GM21786 (cell line): ENCODE measurements at regions not wholly inside any gene's neighbourhood (a gene's known extent, or its start where the extent isn't known, plus 50 kb on each side); places are given as distances from the start of the nearest gene placed in this dataset.

Experiments
- ATAC-seq: cut with Tn5 transposase; IDR thresholded peaks from one replicate; pipeline ENCODE4 v1.9.1; 2021; ENCODE audit not compliant: unreplicated experiment

GRCh38 chr1:234990328-234990675 is 138.3 kb downstream of the TOMM20 start:
- ATAC-seq = no peak

- ATAC-seq = no peak
These were observed 138.9 kb downstream of the TOMM20 start for GRCh38 chr1:234989479-234990327.

GRCh38 chr1:234989019-234989418 is 139.6 kb downstream of the TOMM20 start:
- ATAC-seq = no peak

- no peak for ATAC-seq
These were observed 140.1 kb downstream of the TOMM20 start for GRCh38 chr1:234988536-234988935.

GRCh38 chr1:234988155-234988517 is 140.5 kb downstream of the TOMM20 start:
- ATAC-seq = no peak

- ATAC-seq = peak; percentile 71
These were observed 141.1 kb downstream of the TOMM20 start for GRCh38 chr1:234987415-234988154.

GRCh38 chr1:234986750-234987414 is 141.8 kb downstream of the TOMM20 start:
- no peak for ATAC-seq

- no peak for ATAC-seq
These were observed 142.9 kb downstream of the TOMM20 start for GRCh38 chr1:234985516-234986294.

GRCh38 chr1:234985007-234985370 is 143.6 kb downstream of the TOMM20 start:
- no peak for ATAC-seq

GRCh38 chr1:234983564-234984238 is 144.9 kb downstream of the TOMM20 start:
- no peak for ATAC-seq

GRCh38 chr1:234981758-234982157 is 146.9 kb downstream of the TOMM20 start:
- ATAC-seq = no peak

GRCh38 chr1:234980645-234981396 is 147.8 kb downstream of the TOMM20 start:
- peak; percentile 36 for ATAC-seq

GRCh38 chr1:234980291-234980644 is 148.4 kb downstream of the TOMM20 start:
- ATAC-seq = no peak

GRCh38 chr1:234979296-234980279 is 149.0 kb downstream of the TOMM20 start:
- no peak for ATAC-seq

GRCh38 chr1:234978397-234979295 is 150.0 kb downstream of the TOMM20 start:
- ATAC-seq = peak; percentile 70

- no peak for ATAC-seq
These were observed 150.7 kb downstream of the TOMM20 start for GRCh38 chr1:234977875-234978396.

- no peak for ATAC-seq
These were observed 151.6 kb downstream of the TOMM20 start for GRCh38 chr1:234976861-234977680.
